Effector CD8-positive, alpha-beta T cell (primary cell): ENCODE measurements at regions not wholly inside any gene's neighbourhood (a gene's known extent, or its start where the extent isn't known, plus 50 kb on each side); places are given as distances from the start of the nearest gene placed in this dataset.

Source experiments
- DNase-seq: peaks from one replicate; lab custom pipeline; 2025; lab: John Stamatoyannopoulos, UW

DNA sequence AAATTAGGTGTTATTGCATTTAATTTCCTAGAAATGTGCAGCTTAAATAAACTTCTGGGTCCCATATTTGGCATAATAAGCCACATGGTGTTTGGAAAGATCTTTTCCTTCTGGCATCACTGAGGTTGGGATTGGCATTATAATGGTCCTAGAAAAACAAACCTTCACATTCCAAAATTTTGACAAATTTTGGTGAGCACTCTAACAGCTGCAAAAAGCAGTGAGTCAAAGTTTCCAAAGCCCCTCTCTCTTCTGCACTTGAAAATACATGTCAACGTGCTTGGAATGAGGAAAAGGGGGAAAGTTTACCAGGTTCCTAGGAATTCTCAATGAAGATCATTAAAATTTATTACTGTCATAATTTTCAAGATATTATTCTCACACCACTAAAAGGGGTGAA lies 77.8 kb upstream of the STK17B start:
- no peak for DNase-seq

DNA sequence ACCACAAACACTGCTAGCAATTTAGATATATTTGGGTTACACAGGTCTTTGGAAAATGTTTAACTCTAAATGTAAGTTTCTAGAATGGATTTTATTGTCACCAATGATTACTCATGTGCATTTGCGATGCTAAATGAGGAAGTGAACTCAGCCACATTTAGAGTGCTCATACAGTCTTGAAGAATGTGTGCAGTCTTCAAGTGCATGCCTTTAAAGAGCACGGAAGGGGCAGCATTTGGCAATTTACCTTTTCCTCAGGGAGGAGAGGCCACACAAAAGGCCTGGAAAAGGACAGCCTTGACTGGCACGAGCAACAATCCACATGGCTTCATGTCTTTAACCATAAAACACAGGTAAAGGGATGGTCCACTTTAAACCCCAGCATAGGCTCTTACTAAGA lies 78.5 kb upstream of the STK17B start:
- DNase-seq, result no peak

DNA sequence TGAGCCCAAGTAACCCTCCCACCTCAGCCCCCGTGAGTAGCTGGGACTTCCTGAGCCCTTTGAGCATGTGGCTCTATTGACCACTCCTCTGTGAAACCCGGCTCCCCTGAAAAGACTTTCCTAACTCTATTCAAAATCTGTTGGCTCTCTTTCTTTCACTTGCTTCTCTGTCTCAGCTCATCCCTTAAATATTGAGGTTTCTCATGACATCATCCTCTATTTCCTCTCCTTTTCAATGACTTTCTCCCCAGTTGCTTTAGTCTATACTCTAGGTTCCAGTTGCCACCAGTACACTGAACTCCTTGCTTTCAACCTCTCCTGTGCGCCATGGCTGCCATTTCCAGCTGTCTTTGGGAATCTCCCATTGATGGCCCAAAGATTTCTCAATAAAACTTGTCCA lies 79.8 kb upstream of the STK17B start:
- DNase-seq, result no peak

DNA sequence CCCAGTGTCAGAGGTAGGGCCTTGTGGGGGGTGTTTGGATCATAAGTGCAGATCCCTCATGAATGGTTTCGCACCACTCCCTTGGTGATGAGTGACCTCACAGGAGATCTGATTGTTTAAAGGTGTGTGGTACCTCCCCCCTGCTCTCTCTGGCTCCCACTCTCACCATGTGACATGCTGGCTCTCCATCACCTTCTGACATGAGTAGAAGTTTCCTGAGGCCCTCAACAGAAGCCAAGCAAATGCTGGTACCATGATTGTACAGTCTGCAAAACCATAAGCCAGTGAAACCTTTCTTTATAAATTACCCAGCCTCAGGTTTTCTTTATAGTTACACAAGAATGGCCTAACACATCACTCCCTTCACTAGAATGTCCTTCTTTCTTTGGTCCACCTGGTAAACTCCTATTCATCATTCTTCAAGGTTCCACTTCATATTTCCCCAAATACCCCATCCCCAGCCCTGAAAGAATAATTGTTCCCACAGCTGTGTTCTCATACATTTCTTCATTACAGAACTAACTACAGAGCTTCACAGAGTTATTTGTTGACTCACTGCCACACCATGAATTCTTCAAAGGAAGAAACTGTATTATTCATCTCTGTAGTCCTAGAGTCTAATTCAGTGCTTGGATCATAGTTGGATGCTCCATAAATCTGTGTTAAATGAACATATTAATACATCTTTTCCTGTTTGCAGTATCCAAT lies 81.2 kb upstream of the STK17B start:
- DNase-seq, result no peak

DNA sequence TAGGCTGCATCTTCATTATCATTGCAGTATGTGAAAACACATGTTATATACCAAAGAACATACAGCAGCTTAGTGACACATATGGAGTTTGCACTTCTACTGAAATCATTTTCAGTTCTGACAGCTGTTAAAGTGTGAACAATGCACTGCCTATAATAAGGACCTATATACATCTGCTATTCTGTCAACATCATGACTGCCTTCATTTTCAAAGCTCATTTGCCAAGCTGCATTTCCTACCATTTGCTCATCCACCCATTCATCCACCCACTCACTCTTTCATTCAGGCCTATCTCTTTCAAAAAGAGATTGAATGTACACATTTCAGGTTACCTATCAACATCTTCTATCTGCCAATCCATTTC lies 81.7 kb upstream of the STK17B start:
- no peak for DNase-seq

DNA sequence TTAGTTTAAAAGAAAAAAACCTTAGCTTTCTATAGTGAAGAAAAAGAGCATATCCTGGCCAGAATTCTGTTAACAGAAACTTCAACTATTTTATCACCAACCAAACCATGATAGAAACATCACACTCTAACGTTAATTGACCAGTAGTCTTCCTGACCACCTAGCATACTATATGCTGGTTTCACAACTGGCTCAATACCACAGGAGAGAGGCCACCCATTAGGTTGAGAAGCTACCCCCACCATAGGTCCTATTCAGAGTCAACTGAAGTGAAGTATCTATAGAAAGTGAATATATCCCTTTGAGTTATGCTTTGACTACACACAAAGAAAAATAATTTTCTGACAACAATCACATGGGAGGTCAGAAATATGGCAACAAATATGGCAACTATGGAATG lies 85.2 kb upstream of the STK17B start:
- no peak for DNase-seq

DNA sequence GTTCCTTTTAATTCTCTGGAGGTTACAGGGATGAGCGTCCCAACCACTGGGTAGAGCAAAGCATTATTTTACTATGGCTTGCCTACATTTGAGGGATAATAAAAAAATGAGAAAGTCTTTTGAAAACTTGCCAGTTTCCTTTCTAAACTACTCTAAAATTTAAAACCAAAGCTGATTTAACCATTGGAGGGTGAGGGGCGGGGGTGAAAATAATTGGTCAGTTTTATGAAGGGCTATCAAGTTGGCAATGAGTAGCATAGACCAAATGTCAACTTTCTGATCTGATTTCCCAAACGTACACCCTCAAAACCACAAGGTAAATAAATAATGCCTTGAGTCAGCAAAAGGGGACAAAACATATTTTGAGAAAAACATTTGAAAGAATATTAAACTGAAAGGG lies 85.7 kb upstream of the STK17B start:
- DNase-seq, result no peak

DNA sequence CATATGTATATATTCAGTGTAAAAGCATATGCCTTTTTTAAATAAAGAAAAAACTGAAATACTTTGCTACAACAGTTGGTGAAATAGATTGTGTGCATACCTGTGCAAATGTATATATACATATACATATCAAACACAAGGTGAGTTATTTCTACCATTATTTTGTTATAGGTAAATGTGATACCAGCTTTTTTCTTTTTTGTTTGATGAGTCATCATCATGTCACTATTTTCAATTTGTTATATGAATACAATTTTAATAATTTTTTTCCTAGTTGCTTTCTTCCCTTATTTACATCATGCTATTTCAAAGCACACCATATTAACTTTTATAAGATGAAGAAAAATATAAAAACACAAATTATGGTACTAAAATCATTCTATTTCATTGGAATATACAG lies 87.0 kb upstream of the STK17B start:
- DNase-seq, result no peak

DNA sequence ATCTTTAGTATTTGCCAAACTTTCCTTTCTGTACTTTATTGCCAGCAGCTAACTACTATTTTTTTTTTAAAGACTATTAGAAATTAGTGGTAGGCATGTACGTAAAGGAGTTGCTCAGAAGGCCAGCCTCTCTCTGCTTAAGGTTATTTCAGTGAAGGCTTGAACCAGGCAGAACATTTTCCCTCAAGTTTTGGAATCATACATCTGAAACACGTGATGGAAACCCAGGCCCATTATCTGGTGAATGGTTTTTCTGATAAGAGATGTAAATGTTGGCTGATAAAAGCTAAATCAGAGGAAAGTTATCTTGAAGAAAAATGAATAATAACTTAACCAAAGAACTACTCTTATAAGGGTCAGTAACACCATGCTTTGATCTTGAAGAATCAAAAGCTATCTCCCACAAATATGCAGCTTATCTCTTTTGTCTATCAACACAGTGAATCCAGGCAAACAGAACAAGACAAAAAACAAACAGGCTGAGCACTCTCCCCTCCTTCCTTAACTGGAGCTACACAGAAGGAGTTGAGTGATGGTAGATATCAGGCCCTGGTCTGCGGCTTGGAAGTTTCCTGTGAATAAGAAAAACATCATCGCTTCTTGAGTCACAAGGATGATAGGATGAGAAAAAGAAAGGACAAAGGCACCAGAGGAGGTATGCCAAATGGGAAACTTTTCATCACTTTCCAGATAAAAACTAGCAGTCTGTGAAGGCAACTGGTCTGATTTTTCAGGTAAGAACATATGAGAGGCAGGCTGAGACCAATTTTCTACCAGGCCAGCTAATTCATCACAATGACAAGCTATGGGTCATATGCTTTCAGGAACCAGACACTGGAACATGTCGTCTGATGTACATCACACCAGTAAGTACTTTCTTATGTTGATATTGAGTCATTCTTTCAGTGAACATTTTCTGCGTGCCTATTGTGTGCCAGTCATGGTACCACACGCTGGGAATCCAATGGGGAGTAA lies 88.4 kb upstream of the STK17B start:
- DNase-seq, result no peak

DNA sequence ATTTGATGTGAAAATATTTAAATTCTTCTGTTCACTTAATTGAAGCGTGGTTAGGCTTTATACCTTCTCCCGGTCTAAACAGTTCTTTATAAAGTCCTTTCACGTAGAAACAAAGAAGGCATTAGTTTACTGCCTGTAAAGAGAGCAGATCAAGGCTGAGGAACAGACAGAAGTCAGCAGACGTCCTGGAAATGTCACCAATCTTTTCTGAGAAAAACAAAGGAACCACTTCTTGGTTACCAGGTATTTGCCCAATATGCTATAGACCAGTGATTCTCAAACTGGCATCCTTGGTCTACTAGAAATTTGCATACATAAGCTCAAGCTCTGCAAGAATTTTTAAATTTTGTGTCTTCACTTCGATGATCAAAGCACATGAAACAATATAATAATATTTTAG lies 89.2 kb upstream of the STK17B start:
- DNase-seq, result no peak

DNA sequence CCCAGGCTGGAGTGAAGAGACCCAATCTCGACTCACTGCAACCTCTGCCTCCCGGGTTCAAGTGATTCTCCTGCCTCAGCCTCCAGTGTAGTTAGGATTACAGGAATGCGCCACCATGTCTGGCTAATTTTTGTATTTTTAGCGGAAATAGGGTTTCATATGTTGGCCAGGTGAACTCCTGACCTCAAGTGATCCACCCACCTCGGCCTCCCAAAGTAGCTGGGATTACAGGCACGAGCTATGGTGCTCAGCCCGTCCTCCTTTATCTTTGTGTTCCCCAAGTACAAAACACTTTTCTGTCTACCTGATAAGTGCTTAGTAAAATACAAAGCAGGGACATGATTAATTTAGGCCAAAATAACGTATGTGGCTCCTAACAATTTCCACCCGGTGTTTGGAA lies 91.2 kb upstream of the STK17B start:
- no peak for DNase-seq

DNA sequence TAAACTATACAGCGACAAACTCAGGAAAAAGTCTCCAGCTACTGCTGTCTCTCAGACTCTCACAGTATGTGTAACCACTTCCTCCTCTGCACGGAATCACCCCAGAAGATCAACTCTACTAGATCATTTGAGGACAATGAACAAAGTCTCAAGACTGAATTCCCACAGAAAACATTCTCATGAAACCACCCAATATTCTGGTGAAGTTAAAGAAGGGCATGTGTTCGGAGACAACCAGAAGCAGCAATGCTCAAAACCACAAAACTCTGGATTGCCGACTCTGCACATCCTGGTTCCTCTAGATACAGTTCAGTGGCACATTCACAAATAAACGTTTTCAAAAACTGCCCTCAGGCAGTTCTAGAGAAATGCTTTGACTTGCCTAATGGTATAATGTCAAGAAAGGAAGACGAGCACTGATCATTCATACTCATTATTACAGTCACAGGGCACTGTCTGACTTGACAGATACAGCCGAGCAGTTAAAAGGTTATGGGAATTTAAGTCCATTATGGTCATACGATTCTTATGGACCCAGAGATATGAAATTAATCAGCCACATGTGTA lies 91.9 kb upstream of the STK17B start:
- no peak for DNase-seq

DNA sequence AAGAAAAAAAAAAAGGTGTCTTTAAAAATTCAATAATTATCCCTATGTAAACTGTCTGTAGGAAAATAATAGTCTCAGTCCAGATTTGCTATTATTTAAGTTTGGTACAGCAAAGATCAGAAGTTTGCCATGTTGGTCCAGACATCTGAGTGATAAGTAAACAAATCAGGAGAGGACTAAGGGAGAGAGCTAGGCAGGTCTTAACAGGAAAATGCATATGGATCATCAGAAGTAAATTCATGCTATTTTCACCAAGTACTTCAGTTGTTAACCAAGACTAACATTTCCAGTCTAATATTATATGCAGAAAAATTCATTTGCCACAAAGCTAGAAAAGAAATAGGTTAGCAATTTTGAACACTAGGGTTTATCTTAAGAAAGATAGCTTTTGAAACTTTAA lies 95.0 kb upstream of the STK17B start:
- no peak for DNase-seq

DNA sequence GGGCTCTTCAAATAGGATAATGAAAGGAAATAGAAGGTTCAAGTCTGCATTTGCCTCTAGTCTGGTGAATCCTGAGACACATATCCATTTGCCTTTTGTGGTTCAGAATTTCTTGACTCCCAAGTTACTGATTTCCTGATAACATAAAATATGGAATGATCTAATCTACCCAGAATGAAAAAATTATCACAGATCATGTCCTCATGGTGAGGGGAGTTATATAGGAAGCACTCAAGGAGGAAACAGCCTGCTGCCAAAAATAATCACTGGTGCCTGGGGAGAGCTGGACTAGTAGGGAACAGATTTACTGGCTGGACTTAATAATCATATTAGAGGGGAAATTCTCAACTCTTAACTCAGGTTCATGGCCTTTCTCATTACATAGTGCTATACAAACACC lies 95.5 kb upstream of the STK17B start:
- DNase-seq, result no peak

DNA sequence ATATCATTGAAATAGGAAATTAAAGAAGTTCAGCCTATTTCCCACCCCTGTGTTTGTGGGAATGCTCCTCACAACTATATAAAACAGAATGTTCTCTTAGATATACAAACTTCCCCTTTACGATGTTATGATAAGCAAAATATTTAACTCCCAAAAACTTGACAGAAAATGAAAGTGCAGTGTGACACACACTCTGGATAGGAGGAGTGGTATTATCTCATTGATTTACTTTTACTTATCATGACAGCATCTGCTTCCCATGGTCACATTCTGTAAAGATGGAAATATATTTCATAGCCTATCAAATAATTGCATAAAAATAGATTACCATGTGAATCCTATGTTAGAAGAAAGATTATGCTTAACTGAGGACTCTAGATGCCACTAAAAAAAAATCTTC lies 96.6 kb upstream of the STK17B start:
- DNase-seq, result no peak

DNA sequence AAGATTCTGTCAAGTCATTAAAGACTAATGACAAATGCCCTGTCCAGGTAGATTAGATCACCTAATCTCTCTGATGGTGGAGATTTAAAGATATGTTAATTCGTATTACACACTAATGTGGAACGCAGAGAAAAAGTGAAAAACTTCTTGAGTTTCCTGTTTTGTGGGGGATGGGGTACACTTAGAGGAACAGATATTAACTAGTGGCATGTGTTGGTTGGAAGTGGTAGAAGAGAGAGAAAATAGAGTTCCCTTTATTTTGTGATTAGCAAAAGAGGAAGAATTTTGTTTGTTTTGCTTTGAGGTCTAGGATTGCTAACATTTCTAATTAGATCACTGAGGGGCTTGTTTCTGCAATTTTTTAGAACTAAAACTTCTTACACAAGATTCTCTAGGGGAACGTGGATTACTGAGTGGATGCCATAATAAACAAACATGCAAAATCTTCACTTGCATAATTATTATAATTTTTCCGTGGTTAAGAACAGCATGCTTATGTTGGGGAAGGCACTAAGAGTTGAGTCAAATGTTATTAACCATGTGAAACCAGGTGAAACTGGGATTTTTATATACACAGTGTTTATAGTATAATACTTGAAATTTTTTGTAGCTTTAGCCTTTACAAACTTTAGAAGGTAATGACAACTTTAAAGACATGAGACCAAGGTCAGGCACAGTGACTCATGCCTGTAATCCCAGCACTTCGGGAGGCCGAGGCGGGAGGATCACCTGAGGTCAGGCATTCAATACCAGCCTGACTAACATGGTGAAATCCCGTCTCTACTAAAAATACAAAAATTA lies 97.4 kb upstream of the STK17B start:
- DNase-seq, result no peak

DNA sequence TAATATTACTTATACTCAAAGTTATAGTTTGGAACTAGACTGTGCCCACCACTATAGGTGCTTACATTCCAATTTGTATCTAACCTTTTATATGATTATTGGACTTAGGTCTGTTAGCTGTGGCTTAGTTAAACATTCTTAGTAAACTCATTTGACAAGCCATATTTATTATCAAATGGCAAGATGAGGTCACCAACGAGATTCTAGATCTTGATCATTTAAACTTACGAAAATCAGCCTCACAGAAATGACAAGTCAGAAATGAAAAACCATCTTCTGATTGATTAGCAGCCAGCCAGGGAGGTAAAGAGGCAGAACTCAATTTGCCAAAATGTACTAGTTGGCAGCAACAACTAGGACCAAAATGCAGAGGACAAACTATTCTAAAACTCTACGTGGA lies 100.4 kb upstream of the STK17B start:
- DNase-seq, result no peak

DNA sequence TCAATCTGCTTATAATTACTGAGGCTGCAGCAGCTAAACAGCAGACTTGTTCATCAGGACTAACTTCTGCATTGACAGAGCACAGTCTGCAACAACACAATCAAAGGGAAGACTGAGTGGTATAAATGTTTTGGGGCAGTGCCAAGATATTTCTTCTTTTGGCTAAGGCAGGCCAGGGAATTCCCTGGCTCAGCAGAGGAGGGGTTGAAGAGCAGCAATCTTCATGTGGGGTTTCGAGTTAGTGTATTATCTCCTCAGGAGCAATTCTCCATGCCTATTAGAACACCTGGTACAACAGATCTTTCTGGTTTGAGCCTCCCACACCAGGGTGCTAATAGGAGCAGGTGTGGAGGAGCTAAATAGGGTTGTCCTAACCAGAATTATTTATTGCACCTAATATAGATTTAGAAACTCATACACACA lies 103.0 kb upstream of the STK17B start:
- DNase-seq, result no peak

DNA sequence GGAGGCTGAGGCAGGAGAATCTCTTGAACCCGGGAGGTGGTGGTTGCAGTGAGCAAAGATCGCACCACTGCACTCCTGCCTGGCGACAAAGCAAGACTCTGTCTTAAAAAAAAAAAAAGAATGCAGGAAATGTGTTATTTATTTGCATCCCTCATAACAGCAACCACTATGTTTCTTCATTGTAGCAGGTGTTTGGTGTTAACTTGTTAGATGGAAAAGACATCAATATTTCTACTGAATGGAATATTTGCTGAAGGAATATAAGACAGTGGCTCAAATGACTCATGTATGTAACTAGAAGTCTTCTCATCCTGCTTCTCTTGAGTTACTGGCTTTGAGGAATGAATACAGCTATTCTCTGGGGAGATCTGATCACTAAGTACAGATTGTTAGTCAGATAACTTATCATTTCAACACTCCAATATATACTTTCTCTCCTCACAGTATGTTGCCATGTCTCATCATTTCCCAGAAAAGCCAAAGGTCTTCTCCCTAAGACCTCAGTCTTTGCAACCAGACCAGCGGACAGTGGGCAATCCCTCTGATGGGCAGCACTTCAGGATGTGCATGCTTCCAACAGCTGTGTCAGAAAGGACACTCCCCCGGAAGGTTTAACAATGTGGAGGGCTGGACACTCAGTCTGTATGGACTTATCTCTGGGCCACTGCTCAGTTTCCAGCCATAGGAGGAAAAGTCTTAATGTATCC lies 104.4 kb upstream of the STK17B start:
- DNase-seq, result no peak

DNA sequence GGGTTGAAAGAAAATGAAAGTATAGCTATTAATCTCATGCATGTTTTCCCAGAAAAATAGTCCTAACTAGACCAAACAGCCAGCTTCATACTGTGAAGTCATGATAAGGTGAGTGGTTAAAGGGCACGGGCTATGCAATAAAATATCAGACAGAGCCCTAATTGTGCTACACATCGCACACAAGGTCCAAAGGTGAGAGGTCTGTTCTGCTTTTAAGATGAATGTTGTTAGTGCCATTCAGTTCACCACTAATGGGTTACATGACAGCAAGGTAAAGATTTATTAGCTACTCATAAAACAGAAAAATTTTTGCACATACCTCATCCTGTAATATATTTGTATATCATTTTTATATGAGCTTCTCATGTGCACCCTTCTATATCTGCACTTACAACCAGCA lies 105.0 kb upstream of the STK17B start:
- DNase-seq, result no peak

DNA sequence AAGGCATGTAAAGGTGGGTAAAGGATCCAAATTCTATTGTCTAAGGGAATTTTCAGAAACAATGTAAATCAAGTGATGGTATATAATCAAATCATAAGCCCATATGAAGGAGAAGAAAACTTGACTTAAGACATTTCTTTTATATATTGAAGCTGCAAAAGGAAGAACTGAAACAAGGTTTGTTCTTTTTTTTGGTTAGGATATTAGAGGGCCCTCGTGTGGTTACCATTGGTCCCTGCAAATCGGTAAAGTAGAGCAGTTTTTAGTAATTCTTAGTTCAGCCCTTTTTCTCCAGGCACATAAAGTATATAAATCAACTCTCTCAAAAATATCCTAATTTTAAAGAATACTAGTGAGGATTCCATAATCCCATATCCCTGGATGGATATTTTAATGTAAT lies 105.6 kb upstream of the STK17B start:
- DNase-seq, result no peak

DNA sequence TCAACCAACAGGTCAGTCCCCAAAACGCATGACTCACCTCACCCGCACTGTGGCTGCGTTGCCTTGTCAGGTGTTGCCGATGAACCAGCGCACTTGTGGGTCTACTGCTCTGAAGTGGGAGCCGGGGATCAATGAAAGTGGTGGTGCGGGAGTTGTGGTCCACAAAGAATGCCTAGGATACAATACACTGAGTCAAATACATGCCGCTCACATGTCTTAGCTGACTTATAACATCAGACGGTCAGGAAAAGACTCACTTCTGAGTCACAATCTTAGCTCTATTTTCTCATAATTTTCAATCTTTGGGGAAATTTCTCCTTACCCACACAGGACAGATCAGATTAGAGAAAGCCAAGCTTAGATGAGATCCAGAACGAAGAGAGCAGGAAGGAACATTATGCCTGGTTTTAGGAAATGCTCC lies 107.1 kb upstream of the STK17B start:
- DNase-seq, result no peak
